ENCODE measurements at regions not wholly inside any gene's neighbourhood (a gene's known extent, or its start where the extent isn't known, plus 50 kb on each side); places are given as distances from the start of the nearest gene placed in this dataset.
"Not testable (repeated sequence)": the region's sequence is repeated elsewhere in the genome, so short reads cannot be mapped to it uniquely, and the experiment has no call there.

DNA sequence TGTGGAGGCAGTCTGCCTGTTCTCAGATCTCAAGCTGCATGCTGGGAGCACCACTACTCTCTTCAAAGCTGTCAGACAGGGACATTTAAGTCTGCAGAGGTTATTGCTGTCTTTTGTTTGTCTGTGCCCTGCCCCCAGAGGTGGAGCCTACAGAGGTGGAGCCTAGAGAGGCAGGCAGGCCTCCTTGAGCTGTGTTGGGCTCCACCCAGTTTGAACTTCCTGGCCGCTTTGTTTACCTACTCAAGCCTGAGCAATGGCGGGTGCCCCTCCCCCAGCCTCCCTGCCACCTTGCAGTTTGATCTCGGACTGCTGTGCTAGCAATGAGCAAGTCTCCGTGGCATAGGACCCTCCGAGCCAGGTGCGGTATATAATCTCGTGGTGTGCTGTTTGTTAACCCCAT is 64.9 kb upstream of the PARP8 start:
- H3K27me3 Mint-ChIP-seq; DNase-seq; H3K4me1 Mint-ChIP-seq; H3K27ac Mint-ChIP-seq; H3K36me3 Mint-ChIP-seq (ENCODE audit: low read depth); H3K4me3 Mint-ChIP-seq; H3K9me3 ChIP-seq (ENCODE audit: control insufficient read depth, low read length, poor library complexity, severe bottlenecking); ATAC-seq: not testable (repeated sequence)

DNA sequence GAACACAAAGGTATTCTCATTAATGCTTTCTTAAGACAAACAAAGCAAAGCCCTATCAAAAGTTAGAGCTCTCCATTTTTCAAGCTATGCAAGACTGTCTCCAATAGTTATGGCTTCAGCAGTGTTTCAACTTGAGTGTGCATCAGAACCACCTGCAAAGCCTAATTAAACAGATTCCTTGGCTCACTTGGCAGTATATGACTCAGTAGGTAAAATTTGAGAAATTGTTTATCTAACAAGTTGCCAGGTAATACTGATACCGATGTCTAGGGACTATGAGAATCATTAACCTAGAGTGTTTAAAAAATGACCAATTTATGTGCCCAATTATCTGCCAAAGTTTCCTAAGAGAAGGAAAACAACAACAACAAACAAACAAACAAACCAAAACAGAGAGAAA is 60.3 kb upstream of the PARP8 start:
- ATAC-seq (no peak), DNase-seq (no peak)
- Mint-ChIP-seq H3K36me3 (ENCODE audit: low read depth) (no peaks in the 10 kb centered on the region), H3K4me3 (no peak overlapping the region), H3K27ac (no peak overlapping the region), H3K27me3 (no peaks in the 10 kb centered on the region), H3K4me1 (peaks cover 8% of the 10 kb centered on the region)
- H3K9me3 ChIP-seq (ENCODE audit: control insufficient read depth, low read length, poor library complexity, severe bottlenecking), result no peaks in the 10 kb centered on the region

- not testable (repeated sequence) for DNase-seq; ATAC-seq; H3K4me3 Mint-ChIP-seq; H3K36me3 Mint-ChIP-seq (ENCODE audit: low read depth); H3K27me3 Mint-ChIP-seq; H3K9me3 ChIP-seq (ENCODE audit: control insufficient read depth, low read length, poor library complexity, severe bottlenecking); H3K27ac Mint-ChIP-seq; H3K4me1 Mint-ChIP-seq
These were observed 59.0 kb upstream of the PARP8 start for GRCh38 chr5:50607456-50607855.

DNA sequence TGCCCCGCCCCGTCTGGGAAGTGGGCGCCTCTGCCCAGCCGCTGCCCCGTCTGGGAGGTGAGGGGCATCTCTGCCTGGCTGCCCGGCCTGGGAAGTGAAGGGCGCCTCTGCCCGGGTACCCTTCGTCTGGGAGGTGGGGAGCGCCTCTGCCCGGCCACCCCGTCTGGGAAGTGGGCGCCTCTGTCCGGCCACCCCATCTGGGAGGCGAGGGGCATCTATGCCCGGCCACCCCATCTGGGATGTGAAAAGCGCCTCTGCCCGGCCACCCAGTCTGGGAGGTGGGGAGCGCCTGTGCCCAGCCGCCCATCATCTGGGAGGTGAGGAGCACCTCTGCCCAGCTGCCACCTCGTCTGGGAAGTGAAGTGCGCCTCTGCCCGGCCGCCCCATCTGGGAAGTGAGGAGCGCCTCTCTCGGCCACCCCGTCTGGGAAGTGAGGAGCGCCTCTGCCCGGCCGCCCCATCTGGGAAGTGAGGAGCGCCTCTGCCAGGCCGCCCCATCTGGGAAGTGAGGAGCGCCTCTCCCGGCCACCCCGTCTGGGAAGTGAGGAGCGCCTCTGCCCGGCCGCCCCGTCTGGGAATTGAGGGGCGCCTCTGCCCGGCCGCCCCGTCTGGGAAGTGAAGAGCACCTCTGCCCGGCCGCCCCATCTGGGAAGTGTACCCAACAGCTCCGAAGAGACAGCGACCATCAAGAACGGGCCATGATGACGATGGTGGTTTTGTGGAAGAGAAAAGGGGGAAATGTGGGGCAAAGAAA is 58.3 kb upstream of the PARP8 start:
- not testable (repeated sequence) for DNase-seq; ATAC-seq; H3K4me1 Mint-ChIP-seq; H3K4me3 Mint-ChIP-seq; H3K27me3 Mint-ChIP-seq; H3K27ac Mint-ChIP-seq; H3K9me3 ChIP-seq (ENCODE audit: control insufficient read depth, low read length, poor library complexity, severe bottlenecking); H3K36me3 Mint-ChIP-seq (ENCODE audit: low read depth)

- not testable (repeated sequence) for DNase-seq; H3K36me3 Mint-ChIP-seq (ENCODE audit: low read depth); H3K9me3 ChIP-seq (ENCODE audit: control insufficient read depth, low read length, poor library complexity, severe bottlenecking); H3K27me3 Mint-ChIP-seq; H3K4me3 Mint-ChIP-seq; ATAC-seq; H3K4me1 Mint-ChIP-seq; H3K27ac Mint-ChIP-seq
These were observed 53.4 kb upstream of the PARP8 start for GRCh38 chr5:50613057-50613456.

All from T-helper 17 cell (primary cell).